HK-2 (cell line): ENCODE measurements at regions not wholly inside any gene's neighbourhood (a gene's known extent, or its start where the extent isn't known, plus 50 kb on each side); places are given as distances from the start of the nearest gene placed in this dataset.

Experiments used
- DNase-seq: peaks from one replicate; pipeline ENCODE4 v3.0.0-alpha.2; 2018; ENCODE audit not compliant: unreplicated experiment

GRCh38 chr4:121519236-121519838, 138.5 kb upstream of the QRFPR start:
- DNase-seq: no peak

- no peak for DNase-seq
Observed at GRCh38 chr4:121517241-121517640, 136.4 kb upstream of the QRFPR start.

- DNase-seq: no peak
Observed at GRCh38 chr4:121514443-121514842, 133.6 kb upstream of the QRFPR start.

GRCh38 chr4:121510341-121510874, 129.6 kb upstream of the QRFPR start:
- DNase-seq: no peak

- no peak for DNase-seq
Observed at GRCh38 chr4:121485190-121485804, 104.5 kb upstream of the QRFPR start.

- no peak for DNase-seq
Observed at GRCh38 chr4:121484633-121485032, 103.8 kb upstream of the QRFPR start.

GRCh38 chr4:121479808-121480207, 99.0 kb upstream of the QRFPR start:
- no peak for DNase-seq

- DNase-seq: no peak
Observed at GRCh38 chr4:121477480-121477879, 96.7 kb upstream of the QRFPR start.

GRCh38 chr4:121477079-121477478, 96.3 kb upstream of the QRFPR start:
- DNase-seq: no peak

GRCh38 chr4:121472937-121473721, 92.3 kb upstream of the QRFPR start:
- DNase-seq: no peak

- no peak for DNase-seq
Observed at GRCh38 chr4:121464854-121465253, 84.0 kb upstream of the QRFPR start.

GRCh38 chr4:121462660-121463261, 81.9 kb upstream of the QRFPR start:
- DNase-seq: no peak

GRCh38 chr4:121459026-121459425, 78.2 kb upstream of the QRFPR start:
- DNase-seq: no peak

- DNase-seq: no peak
Observed at GRCh38 chr4:121457278-121457875, 76.6 kb upstream of the QRFPR start.

GRCh38 chr4:121455285-121455684, 74.5 kb upstream of the QRFPR start:
- no peak for DNase-seq

GRCh38 chr4:121454251-121454979, 73.6 kb upstream of the QRFPR start:
- DNase-seq: no peak

GRCh38 chr4:121451310-121451709, 70.5 kb upstream of the QRFPR start:
- no peak for DNase-seq

- peak; percentile 24 for DNase-seq
Observed at GRCh38 chr4:121449416-121449815, 68.6 kb upstream of the QRFPR start.

- DNase-seq: no peak
Observed at GRCh38 chr4:121448231-121448630, 67.4 kb upstream of the QRFPR start.

GRCh38 chr4:121439669-121440068, 58.9 kb upstream of the QRFPR start:
- no peak for DNase-seq
